ENCODE measurements at regions not wholly inside any gene's neighbourhood (a gene's known extent, or its start where the extent isn't known, plus 50 kb on each side); places are given as distances from the start of the nearest gene placed in this dataset.
"Not testable (repeated sequence)": the region's sequence is repeated elsewhere in the genome, so short reads cannot be mapped to it uniquely, and the experiment has no call there.

GRCh38 chr14:106470028-106470427 is 943.6 kb downstream of the TMEM121 start:
- not testable (repeated sequence) for TF ChIP-seq CTCF, POLR2A (IDR thresholded peaks at IDR 0.05)
